ENCODE measurements at regions not wholly inside any gene's neighbourhood (a gene's known extent, or its start where the extent isn't known, plus 50 kb on each side); places are given as distances from the start of the nearest gene placed in this dataset.

DNA sequence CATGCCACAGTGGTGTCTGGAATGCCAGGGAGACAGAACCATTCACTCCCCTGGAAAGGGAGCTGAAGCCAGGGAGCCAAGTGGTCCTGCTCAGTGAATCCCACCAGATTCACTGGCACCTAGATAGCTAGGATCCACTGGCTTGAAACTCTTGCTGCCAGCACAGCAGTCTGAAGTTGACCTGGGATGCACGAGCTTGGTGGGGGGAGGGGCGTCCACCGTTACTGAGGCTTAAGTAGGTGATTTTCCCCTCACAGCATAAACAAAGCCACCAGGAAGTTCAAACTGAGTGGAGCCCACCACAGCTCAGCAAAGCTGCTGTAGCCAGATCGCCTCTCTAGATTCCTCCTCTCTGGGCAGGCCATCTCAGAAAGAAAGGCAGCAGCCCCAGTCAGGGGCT is 413.3 kb downstream of the PRDM5 start:
- no TSS peak for BruUV-seq (replicated peaks)
- no peaks in the 10 kb centered on the region for H3K27me3 Mint-ChIP-seq (ENCODE audit: insufficient read depth, unreplicated experiment)
- intact Hi-C loops (cut with micrococcal nuclease), result no loop called here

DNA sequence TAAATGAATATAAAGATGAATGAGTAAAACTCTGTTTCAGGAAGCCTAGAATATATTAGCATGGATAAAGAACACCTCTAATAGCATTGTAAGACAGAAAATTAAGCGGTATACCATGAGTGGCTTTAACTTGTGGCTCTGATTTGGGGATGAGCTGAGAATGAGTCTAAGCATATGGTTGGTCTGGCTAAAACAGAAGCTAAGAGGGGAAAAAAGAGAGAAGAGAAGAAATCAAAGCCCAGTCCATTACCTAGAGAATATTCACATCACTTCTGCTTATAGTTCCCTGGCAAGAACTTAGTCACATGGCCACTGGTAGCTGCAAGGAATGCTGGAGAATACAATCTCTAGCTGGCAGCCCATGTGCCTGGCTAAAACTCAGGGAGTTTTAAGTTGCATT is 414.5 kb downstream of the PRDM5 start:
- H3K27me3 Mint-ChIP-seq (ENCODE audit: insufficient read depth, unreplicated experiment), result no peaks in the 10 kb centered on the region
- no peak overlapping the region for H3K27ac Mint-ChIP-seq (ENCODE audit: low read depth, unreplicated experiment)
- ChIA-PET POLR2A (no interaction called here), CTCF (no interaction called here)
- no peaks in the 10 kb centered on the region for H3K4me1 Mint-ChIP-seq (ENCODE audit: insufficient read depth, unreplicated experiment)
- BruUV-seq (replicated peaks), result no TSS peak
- no peak overlapping the region for H3K4me3 Mint-ChIP-seq (ENCODE audit: unreplicated experiment)
- H3K36me3 Mint-ChIP-seq (ENCODE audit: insufficient read depth, unreplicated experiment), result no peaks in the 10 kb centered on the region
- DNase-seq (ENCODE audit: unreplicated experiment), result no peak
- intact Hi-C loops (cut with micrococcal nuclease), result no loop called here
- TF ChIP-seq, protein P1, sequence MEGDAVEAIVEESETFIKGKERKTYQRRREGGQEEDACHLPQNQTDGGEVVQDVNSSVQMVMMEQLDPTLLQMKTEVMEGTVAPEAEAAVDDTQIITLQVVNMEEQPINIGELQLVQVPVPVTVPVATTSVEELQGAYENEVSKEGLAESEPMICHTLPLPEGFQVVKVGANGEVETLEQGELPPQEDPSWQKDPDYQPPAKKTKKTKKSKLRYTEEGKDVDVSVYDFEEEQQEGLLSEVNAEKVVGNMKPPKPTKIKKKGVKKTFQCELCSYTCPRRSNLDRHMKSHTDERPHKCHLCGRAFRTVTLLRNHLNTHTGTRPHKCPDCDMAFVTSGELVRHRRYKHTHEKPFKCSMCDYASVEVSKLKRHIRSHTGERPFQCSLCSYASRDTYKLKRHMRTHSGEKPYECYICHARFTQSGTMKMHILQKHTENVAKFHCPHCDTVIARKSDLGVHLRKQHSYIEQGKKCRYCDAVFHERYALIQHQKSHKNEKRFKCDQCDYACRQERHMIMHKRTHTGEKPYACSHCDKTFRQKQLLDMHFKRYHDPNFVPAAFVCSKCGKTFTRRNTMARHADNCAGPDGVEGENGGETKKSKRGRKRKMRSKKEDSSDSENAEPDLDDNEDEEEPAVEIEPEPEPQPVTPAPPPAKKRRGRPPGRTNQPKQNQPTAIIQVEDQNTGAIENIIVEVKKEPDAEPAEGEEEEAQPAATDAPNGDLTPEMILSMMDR (IDR thresholded peaks at IDR 0.05; ENCODE audit: unreplicated experiment), result no peak
- peaks cover 27% of the 10 kb centered on the region for H3K9me3 Mint-ChIP-seq (ENCODE audit: unreplicated experiment)

More for the DNA sequence above, 413.3 kb downstream of the PRDM5 start:
- peaks cover 22% of the 10 kb centered on the region for H3K9me3 Mint-ChIP-seq (ENCODE audit: unreplicated experiment)
- H3K4me1 Mint-ChIP-seq (ENCODE audit: insufficient read depth, unreplicated experiment), result no peaks in the 10 kb centered on the region
- H3K27ac Mint-ChIP-seq (ENCODE audit: low read depth, unreplicated experiment), result no peak overlapping the region
- ChIA-PET CTCF (interaction anchor here (0.6 kb wide), 1 partner anchor 206 kb away, joined by 3 read pairs; no protein-coding TSS in a partner anchor), POLR2A (no interaction called here)
- DNase-seq (ENCODE audit: unreplicated experiment), result no peak
- H3K36me3 Mint-ChIP-seq (ENCODE audit: insufficient read depth, unreplicated experiment), result no peaks in the 10 kb centered on the region
- no peak overlapping the region for H3K4me3 Mint-ChIP-seq (ENCODE audit: unreplicated experiment)
- TF ChIP-seq, protein P1 (IDR thresholded peaks at IDR 0.05; ENCODE audit: unreplicated experiment), result no peak

DNA sequence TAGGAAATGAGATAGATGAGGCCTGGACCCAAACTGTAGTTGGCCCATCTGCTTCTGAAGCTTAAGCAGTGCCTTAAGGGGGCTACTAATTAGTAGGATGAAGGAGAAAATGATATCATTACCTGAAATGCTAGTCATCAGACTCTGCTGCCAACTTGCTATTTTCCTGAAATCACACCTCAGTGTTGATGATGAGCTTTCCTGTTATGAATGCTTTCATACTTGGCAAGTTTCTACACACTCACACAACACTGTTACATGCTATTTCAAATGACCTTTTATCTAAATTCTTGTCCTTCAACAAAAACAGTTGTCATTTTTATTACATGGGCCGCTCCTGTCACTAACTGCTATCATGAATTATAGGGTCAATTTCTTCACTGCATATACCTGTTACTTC is 416.0 kb downstream of the PRDM5 start:
- TF ChIP-seq, protein P1 (IDR thresholded peaks at IDR 0.05; ENCODE audit: unreplicated experiment), result no peak

DNA sequence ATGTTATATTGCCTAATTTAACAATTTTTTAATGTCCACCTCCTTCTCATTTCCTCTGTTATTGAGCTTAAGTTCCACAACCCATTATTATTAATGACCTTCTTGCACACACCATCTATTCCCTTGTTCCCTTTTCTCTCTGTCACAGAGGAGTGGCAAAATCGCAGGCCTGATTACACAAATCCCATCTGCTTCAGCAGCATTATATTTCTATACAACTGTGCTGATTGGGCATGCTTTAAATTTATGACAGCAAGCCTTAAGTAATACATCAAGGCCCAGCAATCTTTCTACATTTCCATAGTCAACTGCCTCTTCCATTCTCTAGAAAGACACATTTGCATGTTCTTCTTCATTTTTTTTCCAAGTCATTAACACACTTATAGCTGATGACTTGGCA is 423.8 kb downstream of the PRDM5 start:
- Mint-ChIP-seq H3K27ac (ENCODE audit: low read depth, unreplicated experiment) (no peak overlapping the region), H3K36me3 (ENCODE audit: insufficient read depth, unreplicated experiment) (no peaks in the 10 kb centered on the region), H3K4me1 (ENCODE audit: insufficient read depth, unreplicated experiment) (no peaks in the 10 kb centered on the region), H3K9me3 (ENCODE audit: unreplicated experiment) (peaks cover 9% of the 10 kb centered on the region), H3K27me3 (ENCODE audit: insufficient read depth, unreplicated experiment) (no peaks in the 10 kb centered on the region), H3K4me3 (ENCODE audit: unreplicated experiment) (no peak overlapping the region)
- intact Hi-C loops (cut with micrococcal nuclease), result no loop called here
- TF ChIP-seq, protein P1 (IDR thresholded peaks at IDR 0.05; ENCODE audit: unreplicated experiment), result no peak
- no peak for DNase-seq (ENCODE audit: unreplicated experiment)
- BruUV-seq (replicated peaks), result no TSS peak
- ChIA-PET POLR2A (no interaction called here), CTCF (interaction anchor here (0.7 kb wide), 1 partner anchor 258 kb away, joined by 3 read pairs; no protein-coding TSS in a partner anchor)

More for the DNA sequence above, 416.0 kb downstream of the PRDM5 start:
- intact Hi-C loops (cut with micrococcal nuclease), result no loop called here
- H3K9me3 Mint-ChIP-seq (ENCODE audit: unreplicated experiment), result peaks cover 24% of the 10 kb centered on the region
- H3K36me3 Mint-ChIP-seq (ENCODE audit: insufficient read depth, unreplicated experiment), result no peaks in the 10 kb centered on the region
- CTCF ChIA-PET, result no interaction called here
- no peak overlapping the region for H3K27ac Mint-ChIP-seq (ENCODE audit: low read depth, unreplicated experiment)
- H3K4me3 Mint-ChIP-seq (ENCODE audit: unreplicated experiment), result no peak overlapping the region
- DNase-seq (ENCODE audit: unreplicated experiment), result no peak
- H3K4me1 Mint-ChIP-seq (ENCODE audit: insufficient read depth, unreplicated experiment), result no peaks in the 10 kb centered on the region
- no peaks in the 10 kb centered on the region for H3K27me3 Mint-ChIP-seq (ENCODE audit: insufficient read depth, unreplicated experiment)
- POLR2A ChIA-PET, result no interaction called here
- no TSS peak for BruUV-seq (replicated peaks)

Measured in MCF 10A (cell line).